Ovary (tissue), 3 donors: ENCODE measurements at regions not wholly inside any gene's neighbourhood (a gene's known extent, or its start where the extent isn't known, plus 50 kb on each side); places are given as distances from the start of the nearest gene placed in this dataset.

Experiments used
- EP300 ChIP-seq: sonication (generic); formaldehyde crosslinking; IDR thresholded peaks from one replicate; pipeline ENCODE4 v1.6.1; 2017; ENCODE audit warnings: antibody characterized with exemption
- POLR2A ChIP-seq: fragments of 450-650 bp; IDR thresholded peaks from one replicate; pipeline ENCODE4 v1.6.1; 2017; ENCODE audit warnings: antibody characterized with exemption, mild to moderate bottlenecking, moderate library complexity
- TF ChIP-seq, protein P1 (sequence below), 3 donors: fragments of 450-650 bp in 2 of 3; fragments of 200-600 bp in 1 of 3; IDR thresholded peaks; one replicate each; pipeline versions ENCODE4 v1.5.1 to v1.8.0; 2016 to 2022; ENCODE audit warnings: antibody characterized with exemption in 3 of 3, mild to moderate bottlenecking in 1 of 3
- donor health status: DM: no; HTN: no; CAD: no.

- TF ChIP-seq, protein P1, sequence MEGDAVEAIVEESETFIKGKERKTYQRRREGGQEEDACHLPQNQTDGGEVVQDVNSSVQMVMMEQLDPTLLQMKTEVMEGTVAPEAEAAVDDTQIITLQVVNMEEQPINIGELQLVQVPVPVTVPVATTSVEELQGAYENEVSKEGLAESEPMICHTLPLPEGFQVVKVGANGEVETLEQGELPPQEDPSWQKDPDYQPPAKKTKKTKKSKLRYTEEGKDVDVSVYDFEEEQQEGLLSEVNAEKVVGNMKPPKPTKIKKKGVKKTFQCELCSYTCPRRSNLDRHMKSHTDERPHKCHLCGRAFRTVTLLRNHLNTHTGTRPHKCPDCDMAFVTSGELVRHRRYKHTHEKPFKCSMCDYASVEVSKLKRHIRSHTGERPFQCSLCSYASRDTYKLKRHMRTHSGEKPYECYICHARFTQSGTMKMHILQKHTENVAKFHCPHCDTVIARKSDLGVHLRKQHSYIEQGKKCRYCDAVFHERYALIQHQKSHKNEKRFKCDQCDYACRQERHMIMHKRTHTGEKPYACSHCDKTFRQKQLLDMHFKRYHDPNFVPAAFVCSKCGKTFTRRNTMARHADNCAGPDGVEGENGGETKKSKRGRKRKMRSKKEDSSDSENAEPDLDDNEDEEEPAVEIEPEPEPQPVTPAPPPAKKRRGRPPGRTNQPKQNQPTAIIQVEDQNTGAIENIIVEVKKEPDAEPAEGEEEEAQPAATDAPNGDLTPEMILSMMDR (IDR thresholded peaks at IDR 0.05) = no peak
- TF ChIP-seq POLR2A (no peak), EP300 (no peak)
Observed at GRCh38 chr12:19744705-19745218, 305.5 kb downstream of the AEBP2 start.
